Neural progenitor cell (in vitro differentiated cells): ENCODE measurements at regions not wholly inside any gene's neighbourhood (a gene's known extent, or its start where the extent isn't known, plus 50 kb on each side); places are given as distances from the start of the nearest gene placed in this dataset.

ENCODE experiments used
- CTCF ChIP-seq: fragments of 200-600 bp; sonication (generic); IDR thresholded peaks from 2 replicates; pipeline ENCODE4 v1.5.1; 2017; ENCODE audit warnings: antibody characterized with exemption, mild to moderate bottlenecking
- EZH2 ChIP-seq: fragments of 200-600 bp; sonication (generic); IDR thresholded peaks from 2 replicates; pipeline ENCODE4 v1.6.1; 2017; ENCODE audit warnings: antibody characterized with exemption, mild to moderate bottlenecking, moderate library complexity
- EZH2phosphoT487 ChIP-seq: fragments of 200-600 bp; sonication (generic); IDR thresholded peaks from 2 replicates; pipeline ENCODE4 v1.6.1; 2017; ENCODE audit warnings: antibody characterized with exemption

- TF ChIP-seq CTCF (no peak), EZH2 (no peak), EZH2phosphoT487 (no peak)
These were observed 175.0 kb downstream of the GOLIM4 start for GRCh38 chr3:167920747-167921146.
